GM21825 (cell line): ENCODE measurements at regions not wholly inside any gene's neighbourhood (a gene's known extent, or its start where the extent isn't known, plus 50 kb on each side); places are given as distances from the start of the nearest gene placed in this dataset.

ENCODE experiments used
- ATAC-seq: cut with Tn5 transposase; IDR thresholded peaks from one replicate; pipeline ENCODE4 v1.9.1; 2021; ENCODE audit warnings: mild to moderate bottlenecking, moderate library complexity; ENCODE audit not compliant: unreplicated experiment

DNA sequence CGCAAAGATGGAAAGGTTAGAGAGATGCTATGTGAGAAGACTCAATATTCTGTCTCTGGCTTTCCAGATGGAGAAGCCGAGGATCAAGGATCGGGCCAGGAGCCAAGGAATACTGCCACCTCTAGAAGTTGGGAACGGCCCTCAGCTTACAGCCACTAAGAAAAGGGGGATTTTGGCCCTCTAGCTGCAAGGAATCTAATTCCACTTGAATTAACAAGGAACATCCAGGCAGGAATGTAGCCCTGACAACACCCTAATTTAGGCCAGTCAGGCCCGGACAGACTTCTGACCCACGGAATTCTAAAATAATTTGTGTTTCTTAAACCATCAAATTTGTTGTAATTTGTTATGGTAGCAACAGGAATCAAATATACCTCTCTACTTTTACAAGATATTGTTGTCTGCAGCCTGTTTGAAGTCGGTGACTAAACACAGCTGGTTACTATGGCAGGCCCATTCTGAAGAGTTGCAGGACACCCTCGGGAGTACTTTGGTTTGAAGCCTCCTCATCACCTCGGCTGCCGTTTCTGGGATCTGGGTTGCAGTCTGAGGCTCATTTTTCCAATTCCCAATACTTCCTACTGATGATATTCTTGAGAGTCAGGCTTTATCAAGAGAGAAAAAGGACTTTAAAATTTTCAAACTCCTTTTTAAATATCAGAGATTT lies 1131.2 kb downstream of the TSN start:
- no peak for ATAC-seq

DNA sequence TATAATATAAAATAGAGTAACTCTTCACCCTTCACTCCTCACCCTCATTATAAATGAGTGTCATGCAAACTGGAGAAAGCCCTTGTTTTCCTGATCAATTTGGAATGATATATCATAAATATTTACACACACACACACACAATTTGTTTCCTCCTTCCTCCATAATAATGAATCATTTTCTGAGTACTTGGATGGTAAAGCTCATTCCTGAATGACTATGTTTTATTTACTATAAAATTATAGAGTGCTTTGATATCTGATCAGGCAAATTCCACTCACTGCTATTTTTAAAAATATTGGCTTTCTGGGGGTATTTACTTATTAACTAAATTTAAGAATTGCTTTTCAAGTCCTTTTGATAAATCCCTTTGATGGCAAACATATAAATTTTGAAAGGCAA lies 1125.5 kb upstream of the CNTNAP5 start:
- no peak for ATAC-seq

DNA sequence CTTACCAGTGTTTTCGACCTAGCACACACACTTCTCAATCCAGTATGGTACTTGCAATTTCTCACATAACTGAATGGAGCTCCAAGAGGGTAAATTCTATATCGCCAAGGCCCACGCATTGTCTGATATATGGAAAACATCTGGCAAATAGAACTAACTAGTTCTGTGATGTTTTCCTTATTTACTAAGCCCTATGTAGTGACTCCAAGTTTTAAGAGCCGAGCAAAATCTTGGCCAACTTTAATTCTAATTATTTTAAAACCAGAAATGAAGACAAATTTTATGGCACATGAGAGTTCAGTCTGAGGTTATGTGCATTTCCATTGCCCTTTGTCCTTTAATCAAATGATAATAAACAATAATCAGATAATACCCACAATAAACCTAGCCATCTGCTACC lies 1119.7 kb upstream of the CNTNAP5 start:
- no peak for ATAC-seq

GRCh38 chr2:122908159-122908558 lies 1116.9 kb upstream of the CNTNAP5 start:
- no peak for ATAC-seq

DNA sequence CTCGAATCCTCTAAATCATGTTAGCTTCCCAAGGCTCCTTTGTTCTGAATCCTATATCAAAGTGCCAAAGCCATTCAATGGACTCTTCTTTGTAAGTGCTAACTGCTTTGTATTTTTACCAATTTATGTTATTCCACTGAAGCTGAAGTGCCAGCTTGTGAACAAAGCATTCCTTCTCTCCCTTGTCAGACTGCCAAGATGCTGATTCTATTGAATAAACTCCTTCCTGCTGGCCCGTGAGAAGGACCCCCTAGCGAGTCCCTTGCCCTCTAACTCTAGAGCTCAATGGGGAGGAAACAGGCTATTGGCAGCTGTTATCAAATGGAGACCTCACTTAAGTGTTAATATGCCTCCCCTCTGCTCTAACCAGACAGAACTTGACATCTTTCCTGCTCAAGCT lies 1097.9 kb upstream of the CNTNAP5 start:
- ATAC-seq = no peak

DNA sequence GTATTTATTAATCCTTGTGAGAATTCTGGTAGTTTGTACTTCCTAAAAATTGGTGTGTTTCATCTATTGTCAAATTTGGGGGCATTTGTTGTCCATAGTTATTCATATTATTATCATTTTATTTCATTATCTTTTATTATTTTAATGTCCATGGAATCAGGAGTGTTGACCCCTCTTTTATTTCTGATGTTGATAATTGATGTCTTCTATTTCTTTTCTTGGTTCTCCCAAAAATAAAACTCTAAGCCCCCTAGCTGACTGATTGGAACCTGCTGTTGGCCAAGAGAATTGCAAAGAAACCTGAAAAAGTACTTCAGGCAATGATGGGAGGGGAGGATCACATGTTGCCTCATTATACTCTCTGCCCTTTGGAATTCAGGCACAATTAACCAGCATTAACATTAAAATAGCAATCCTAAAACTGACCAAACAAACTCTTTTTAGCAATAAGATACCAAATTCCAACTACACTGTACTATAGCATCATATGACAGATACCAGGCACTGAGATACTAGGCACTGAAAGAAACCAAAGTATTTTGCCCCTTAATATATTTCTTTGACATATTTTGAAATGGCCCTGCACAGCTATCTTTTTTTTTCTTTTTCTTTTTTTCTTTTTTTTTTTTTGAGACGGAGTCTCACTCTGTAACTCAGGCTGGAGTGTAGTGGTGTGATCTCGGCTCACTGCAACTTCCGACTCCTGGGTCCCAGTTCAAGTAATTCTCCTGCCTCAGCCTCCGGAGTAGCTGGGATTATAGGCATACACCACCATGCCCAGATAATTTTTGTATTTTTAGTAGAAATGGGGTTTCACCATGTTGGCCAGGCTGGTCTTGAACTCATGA lies 1097.2 kb upstream of the CNTNAP5 start:
- no peak for ATAC-seq

DNA sequence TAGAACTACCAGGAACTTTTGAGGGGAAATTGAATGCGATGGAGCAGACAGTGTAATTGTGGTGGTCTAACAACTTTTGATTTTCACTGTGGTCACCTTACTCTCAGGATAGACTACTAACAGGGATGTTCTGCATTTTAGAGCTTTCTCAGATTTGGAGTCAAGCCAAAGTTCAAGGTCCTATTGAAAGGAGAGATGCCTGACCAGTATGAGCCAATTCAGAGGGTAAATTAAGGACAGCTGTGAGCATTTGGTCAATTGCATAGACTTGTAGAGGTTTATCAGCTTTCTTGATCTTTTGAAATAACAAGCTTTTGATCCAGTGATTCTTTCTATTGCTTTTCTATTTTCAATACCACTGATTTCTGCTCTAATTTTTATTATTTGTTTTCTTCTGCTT lies 1095.7 kb upstream of the CNTNAP5 start:
- ATAC-seq = no peak

DNA sequence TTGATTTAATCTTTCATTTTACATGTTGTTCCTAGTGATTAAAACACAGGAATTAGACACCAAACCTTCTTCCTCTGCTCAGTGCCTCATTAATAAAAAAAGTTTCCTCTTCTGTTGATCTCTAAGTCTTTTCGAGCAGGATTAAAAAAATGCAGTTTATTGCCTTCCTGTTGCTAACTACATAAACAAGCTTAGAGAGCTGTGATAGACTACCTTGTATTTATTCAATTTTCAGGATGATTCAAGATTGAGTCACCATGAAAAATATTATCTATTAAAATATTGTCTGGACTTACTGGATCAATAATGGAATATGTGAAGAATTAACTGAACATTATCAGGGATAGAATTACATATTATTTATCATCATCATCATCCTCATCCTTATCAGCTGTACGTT lies 1089.6 kb upstream of the CNTNAP5 start:
- ATAC-seq = no peak

- ATAC-seq = no peak
Observed at GRCh38 chr2:122939796-122940195, 1085.3 kb upstream of the CNTNAP5 start.

GRCh38 chr2:122949523-122949922 lies 1075.6 kb upstream of the CNTNAP5 start:
- ATAC-seq = no peak

- ATAC-seq = no peak
Observed at GRCh38 chr2:122955776-122956175, 1069.3 kb upstream of the CNTNAP5 start.

GRCh38 chr2:122960759-122961641 lies 1064.1 kb upstream of the CNTNAP5 start:
- ATAC-seq = no peak

- no peak for ATAC-seq
Observed at GRCh38 chr2:122966461-122966860, 1058.6 kb upstream of the CNTNAP5 start.

GRCh38 chr2:122977580-122977979 lies 1047.5 kb upstream of the CNTNAP5 start:
- ATAC-seq = no peak

DNA sequence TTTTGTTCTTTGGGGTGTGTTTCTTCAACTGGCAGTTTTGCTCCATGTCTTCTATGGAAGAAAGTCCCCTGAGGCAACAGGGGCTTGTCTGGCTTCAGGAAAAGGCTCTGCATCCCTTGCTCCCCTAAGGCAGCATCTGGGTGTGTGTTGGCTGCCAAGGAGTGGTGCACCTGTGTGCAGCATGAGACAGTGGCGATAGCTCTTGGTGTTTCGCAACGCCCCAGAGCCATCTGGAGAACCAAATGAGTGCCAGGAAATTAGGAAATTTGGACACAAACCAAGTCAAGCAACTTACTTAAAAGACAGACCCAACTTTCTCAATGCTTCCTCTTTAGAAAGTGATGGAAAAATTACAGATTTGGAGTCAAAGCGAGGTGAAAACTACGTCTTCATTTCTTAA lies 1044.4 kb upstream of the CNTNAP5 start:
- ATAC-seq = no peak

DNA sequence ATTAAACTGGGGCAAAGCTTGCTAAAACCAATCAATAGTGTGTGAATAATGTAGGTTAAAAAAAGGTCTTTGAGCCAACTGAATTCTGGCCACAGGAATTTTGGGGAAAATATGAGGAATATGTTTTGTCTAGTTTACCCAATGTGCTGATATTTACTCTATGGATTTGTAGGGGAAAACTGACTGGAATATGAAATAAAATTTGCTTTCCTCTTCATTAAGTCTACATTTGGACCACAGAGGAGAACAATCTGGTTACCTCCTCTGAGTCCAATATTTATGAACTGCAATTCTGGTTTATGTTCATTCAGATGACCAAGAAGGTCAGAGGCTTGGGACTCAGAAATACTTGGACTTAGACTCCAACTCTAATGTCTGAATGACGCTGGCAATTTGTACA lies 1042.2 kb upstream of the CNTNAP5 start:
- no peak for ATAC-seq

GRCh38 chr2:122988395-122989221 lies 1036.5 kb upstream of the CNTNAP5 start:
- no peak for ATAC-seq

DNA sequence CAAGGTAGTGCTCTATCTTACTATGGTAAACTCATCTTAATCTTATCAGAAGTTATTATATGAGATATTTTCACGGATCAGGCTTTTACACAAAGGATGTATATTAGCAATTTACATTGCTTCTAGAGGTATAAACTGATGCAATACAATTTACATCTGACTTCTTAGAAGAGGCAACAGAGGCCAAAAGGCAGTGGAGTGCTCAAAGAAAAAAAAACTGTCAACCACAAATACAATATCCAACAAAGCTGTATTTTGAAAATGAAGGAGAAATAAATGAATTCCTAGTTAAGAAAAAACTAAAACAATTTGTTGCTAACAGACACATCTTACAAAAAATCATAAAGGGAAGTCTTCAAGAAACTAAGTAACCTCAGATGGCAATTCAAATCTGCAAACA lies 1031.5 kb upstream of the CNTNAP5 start:
- ATAC-seq = no peak

- no peak for ATAC-seq
Observed at GRCh38 chr2:122999258-122999657, 1025.8 kb upstream of the CNTNAP5 start.

DNA sequence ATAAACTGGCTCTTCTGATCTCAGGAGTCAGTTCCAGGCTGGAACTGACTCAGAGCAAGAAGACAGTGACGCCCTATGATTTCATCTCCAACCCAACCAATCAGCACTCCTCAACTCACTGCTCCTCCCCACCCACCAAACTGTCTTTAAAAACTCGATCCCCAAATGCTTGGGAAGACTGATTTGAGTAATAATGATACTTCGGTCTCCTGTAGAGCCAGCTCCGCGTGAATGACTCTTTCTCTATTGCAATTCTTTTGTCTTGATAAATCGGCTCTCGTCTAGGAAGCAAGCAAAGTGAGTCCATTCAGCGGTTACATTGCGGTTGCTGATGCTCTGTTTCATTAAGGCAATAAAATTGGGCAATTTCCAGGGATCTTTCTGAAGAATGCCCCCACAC lies 1025.3 kb upstream of the CNTNAP5 start:
- ATAC-seq = no peak
